ENCODE measurements at regions not wholly inside any gene's neighbourhood (a gene's known extent, or its start where the extent isn't known, plus 50 kb on each side); places are given as distances from the start of the nearest gene placed in this dataset.

DNA sequence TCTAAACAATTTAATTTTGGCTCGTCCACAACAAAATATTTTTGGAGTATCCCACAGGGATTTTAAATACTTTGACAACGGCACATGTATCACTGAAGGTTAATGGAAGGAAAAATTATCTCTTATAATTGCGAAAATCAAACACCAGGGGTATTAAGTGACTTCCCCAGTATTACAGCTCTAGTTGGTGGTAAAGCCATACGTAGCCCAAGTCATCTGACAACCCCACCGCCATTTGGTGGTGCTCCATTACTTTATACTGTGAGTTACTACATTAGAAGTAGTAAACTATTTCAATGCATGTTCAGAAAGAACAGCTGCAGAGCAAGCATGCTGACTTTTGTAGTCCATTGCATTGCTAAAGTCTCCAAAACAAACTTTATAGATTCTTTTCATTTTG, 179.7 kb downstream of the HGF start:
- DNase-seq (ENCODE audit: low read depth, low spot score): no peak
- Histone ChIP-seq H3K36me3 (ENCODE audit: control insufficient read depth in 2 of 2, extremely low read depth in 1 of 2, insufficient read depth in 2 of 2, low read length in 2 of 2) (no peaks in the 10 kb centered on the region), H3K9me1 (ENCODE audit: control insufficient read depth, extremely low read depth, insufficient read depth, low read length) (no peaks in the 10 kb centered on the region), H3K4me1 (ENCODE audit: control insufficient read depth, extremely low read depth, insufficient read depth, low read length) (no peaks in the 10 kb centered on the region), H3K79me2 (ENCODE audit: control insufficient read depth, insufficient read depth, low read length) (no peaks in the 10 kb centered on the region), H3K27ac (ENCODE audit: control insufficient read depth, insufficient read depth, low read length) (no peak overlapping the region), H2AFZ (ENCODE audit: control insufficient read depth, low read length) (no peak overlapping the region), H3K9me3 (ENCODE audit: control insufficient read depth, low read depth, low read length) (no peaks in the 10 kb centered on the region), H3K4me2 (ENCODE audit: control insufficient read depth, extremely low read depth, insufficient read depth, low read depth, low read length) (no peak overlapping the region), H3K4me3 (ENCODE audit: control insufficient read depth in 2 of 3, extremely low read depth in 1 of 3, insufficient read depth in 2 of 3, low read depth in 1 of 3, low read length in 3 of 3) (no peak overlapping the region), H3K9ac (ENCODE audit: control insufficient read depth, extremely low read depth, insufficient read depth, low read length) (no peak overlapping the region), H3K27me3 (ENCODE audit: control insufficient read depth, extremely low read depth, insufficient read depth, low read length) (no peaks in the 10 kb centered on the region), H4K20me1 (ENCODE audit: control insufficient read depth, extremely low read depth, insufficient read depth, low read length) (no peaks in the 10 kb centered on the region)
- dilution Hi-C loops (cut with MboI; ENCODE audit: extremely low pct_ligation_motif_present, low sequenced_read_pairs): no loop called here
- TF ChIP-seq, protein P1, sequence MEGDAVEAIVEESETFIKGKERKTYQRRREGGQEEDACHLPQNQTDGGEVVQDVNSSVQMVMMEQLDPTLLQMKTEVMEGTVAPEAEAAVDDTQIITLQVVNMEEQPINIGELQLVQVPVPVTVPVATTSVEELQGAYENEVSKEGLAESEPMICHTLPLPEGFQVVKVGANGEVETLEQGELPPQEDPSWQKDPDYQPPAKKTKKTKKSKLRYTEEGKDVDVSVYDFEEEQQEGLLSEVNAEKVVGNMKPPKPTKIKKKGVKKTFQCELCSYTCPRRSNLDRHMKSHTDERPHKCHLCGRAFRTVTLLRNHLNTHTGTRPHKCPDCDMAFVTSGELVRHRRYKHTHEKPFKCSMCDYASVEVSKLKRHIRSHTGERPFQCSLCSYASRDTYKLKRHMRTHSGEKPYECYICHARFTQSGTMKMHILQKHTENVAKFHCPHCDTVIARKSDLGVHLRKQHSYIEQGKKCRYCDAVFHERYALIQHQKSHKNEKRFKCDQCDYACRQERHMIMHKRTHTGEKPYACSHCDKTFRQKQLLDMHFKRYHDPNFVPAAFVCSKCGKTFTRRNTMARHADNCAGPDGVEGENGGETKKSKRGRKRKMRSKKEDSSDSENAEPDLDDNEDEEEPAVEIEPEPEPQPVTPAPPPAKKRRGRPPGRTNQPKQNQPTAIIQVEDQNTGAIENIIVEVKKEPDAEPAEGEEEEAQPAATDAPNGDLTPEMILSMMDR (optimal IDR thresholded peaks at IDR 0.05 in 1 of 3, IDR thresholded peaks at IDR 0.05 in 1 of 3, conservative IDR thresholded peaks at IDR 0.05 in 1 of 3; ENCODE audit: extremely low read depth in 1 of 3, insufficient read depth in 2 of 3, low read length in 3 of 3): no peak
- no peak for TF ChIP-seq EZH2 (IDR thresholded peaks at IDR 0.05; ENCODE audit: low read length)
- no peak for FAIRE-seq

- DNase-seq (ENCODE audit: low read depth, low spot score) (no peak), FAIRE-seq (no peak)
- no peaks in the 10 kb centered on the region for H3K79me2 ChIP-seq (ENCODE audit: control insufficient read depth, insufficient read depth, low read length)
- no peaks in the 10 kb centered on the region for H3K9me3 ChIP-seq (ENCODE audit: control insufficient read depth, low read depth, low read length)
- dilution Hi-C loops (cut with MboI; ENCODE audit: extremely low pct_ligation_motif_present, low sequenced_read_pairs): no loop called here
- TF ChIP-seq, protein P1 (optimal IDR thresholded peaks at IDR 0.05 in 1 of 3, IDR thresholded peaks at IDR 0.05 in 1 of 3, conservative IDR thresholded peaks at IDR 0.05 in 1 of 3; ENCODE audit: extremely low read depth in 1 of 3, insufficient read depth in 2 of 3, low read length in 3 of 3): no peak
- no peak for TF ChIP-seq EZH2 (IDR thresholded peaks at IDR 0.05; ENCODE audit: low read length)
- H3K4me1 ChIP-seq (ENCODE audit: control insufficient read depth, extremely low read depth, insufficient read depth, low read length): no peaks in the 10 kb centered on the region
- H3K27ac ChIP-seq (ENCODE audit: control insufficient read depth, insufficient read depth, low read length): no peak overlapping the region
- H3K9me1 ChIP-seq (ENCODE audit: control insufficient read depth, extremely low read depth, insufficient read depth, low read length): no peaks in the 10 kb centered on the region
- no peaks in the 10 kb centered on the region for H3K36me3 ChIP-seq (ENCODE audit: control insufficient read depth in 2 of 2, extremely low read depth in 1 of 2, insufficient read depth in 2 of 2, low read length in 2 of 2)
- no peak overlapping the region for H3K9ac ChIP-seq (ENCODE audit: control insufficient read depth, extremely low read depth, insufficient read depth, low read length)
- no peak overlapping the region for H3K4me3 ChIP-seq (ENCODE audit: control insufficient read depth in 2 of 3, extremely low read depth in 1 of 3, insufficient read depth in 2 of 3, low read depth in 1 of 3, low read length in 3 of 3)
- H2AFZ ChIP-seq (ENCODE audit: control insufficient read depth, low read length): no peak overlapping the region
- H3K27me3 ChIP-seq (ENCODE audit: control insufficient read depth, extremely low read depth, insufficient read depth, low read length): no peaks in the 10 kb centered on the region
- no peaks in the 10 kb centered on the region for H4K20me1 ChIP-seq (ENCODE audit: control insufficient read depth, extremely low read depth, insufficient read depth, low read length)
- H3K4me2 ChIP-seq (ENCODE audit: control insufficient read depth, extremely low read depth, insufficient read depth, low read depth, low read length): no peak overlapping the region
Observed at GRCh38 chr7:81584667-81585066, 185.2 kb downstream of the HGF start.
